CD14-positive monocyte (primary cell): ENCODE measurements at regions not wholly inside any gene's neighbourhood (a gene's known extent, or its start where the extent isn't known, plus 50 kb on each side); places are given as distances from the start of the nearest gene placed in this dataset.

Experiments
- DNase-seq, 3 donors: peaks; one replicate each; pipeline ENCODE4 v3.0.0-alpha.2; 2011 to 2022
- H2AFZ ChIP-seq: 2 replicates; pipeline ENCODE4 v1.6.0; 2012; ENCODE audit warnings: mild to moderate bottlenecking, low read depth, low read length, inconsistent platforms; ENCODE audit not compliant: insufficient read depth, poor library complexity, severe bottlenecking
- H3K27ac ChIP-seq, 2 donors: 1 replicate in 1 of 2; 2 replicates in 1 of 2; pipeline ENCODE4 v1.5.1; 2012 to 2013; ENCODE audit warnings: low read length in 2 of 2, control low read depth in 1 of 2, inconsistent platforms in 1 of 2, low read depth in 1 of 2, mild to moderate bottlenecking in 1 of 2
- H3K27me3 ChIP-seq, 2 donors: one replicate each; pipeline versions ENCODE4 v1.6.0 to v1.6.1; 2011 to 2013; ENCODE audit warnings: low read length in 2 of 2; ENCODE audit not compliant: control insufficient read depth in 2 of 2, insufficient read depth in 2 of 2
- H3K36me3 ChIP-seq, 2 donors: replicated peaks in 1 of 2; 1 replicate in 1 of 2; 2 replicates in 1 of 2; pipeline versions ENCODE4 v1.5.1 to v1.6.1; 2012 to 2013; ENCODE audit warnings: low read length in 2 of 2, control low read depth in 1 of 2, inconsistent platforms in 1 of 2, mild to moderate bottlenecking in 1 of 2; ENCODE audit not compliant: insufficient read depth in 2 of 2, control insufficient read depth in 1 of 2
- H3K4me1 ChIP-seq, 2 donors: 1 replicate in 1 of 2; 2 replicates in 1 of 2; pipeline versions ENCODE4 v1.5.1 to v1.6.1; 2012 to 2013; ENCODE audit warnings: low read length in 2 of 2, control low read depth in 1 of 2, inconsistent platforms in 1 of 2, mild to moderate bottlenecking in 1 of 2, moderate library complexity in 1 of 2; ENCODE audit not compliant: insufficient read depth in 2 of 2, control insufficient read depth in 1 of 2
- H3K4me2 ChIP-seq: replicated peaks from 2 replicates; pipeline ENCODE3; 2012; ENCODE audit warnings: low read length, moderate library complexity, mild to moderate bottlenecking; ENCODE audit not compliant: poor library complexity, severe bottlenecking; ENCODE audit errors: extremely low read depth
- H3K4me3 ChIP-seq, 3 experiments: fragments of 200-600 bp in 1 of 3; sonication (generic) in 1 of 3; replicated peaks in 1 of 3; 1 replicate in 2 of 3; 2 replicates in 1 of 3; pipeline ENCODE4 v1.5.1; 2011 to 2013; ENCODE audit warnings: low read length in 3 of 3, mild to moderate bottlenecking in 3 of 3, control low read depth in 2 of 3, low read depth in 2 of 3, inconsistent platforms in 1 of 3, moderate library complexity in 1 of 3
- H3K79me2 ChIP-seq: 2 replicates; pipeline ENCODE4 v1.6.0; 2012; ENCODE audit warnings: mild to moderate bottlenecking, control low read depth, inconsistent platforms, low read length, moderate library complexity; ENCODE audit not compliant: insufficient read depth
- H3K9ac ChIP-seq: 2 replicates; pipeline ENCODE4 v1.6.0; 2017; ENCODE audit warnings: low read length, mild to moderate bottlenecking; ENCODE audit not compliant: insufficient read depth, poor library complexity, severe bottlenecking
- H3K9me3 ChIP-seq, 2 donors: replicated peaks in 1 of 2; 1 replicate in 1 of 2; 2 replicates in 1 of 2; pipeline versions ENCODE4 v1.5.1 to v1.6.1; 2012 to 2013; ENCODE audit warnings: low read length in 2 of 2, control low read depth in 1 of 2; ENCODE audit not compliant: control insufficient read depth in 1 of 2, insufficient read depth in 1 of 2
- H4K20me1 ChIP-seq: 2 replicates; pipeline ENCODE4 v1.6.0; 2012; ENCODE audit warnings: mild to moderate bottlenecking, low read length, control low read depth, moderate library complexity; ENCODE audit not compliant: insufficient read depth
- H3K27ac Mint-ChIP-seq, 7 donors: one replicate each; pipeline ENCODE4 v1.8.0; 2020; ENCODE audit warnings: mild to moderate bottlenecking in 7 of 7, mixed read lengths in 7 of 7, moderate library complexity in 6 of 7, inconsistent platforms in 2 of 7
- H3K27me3 Mint-ChIP-seq, 3 donors: one replicate each; pipeline ENCODE4 v1.8.0; 2021 to 2022; ENCODE audit warnings: low read depth in 3 of 3, mild to moderate bottlenecking in 3 of 3, mixed read lengths in 3 of 3, moderate library complexity in 3 of 3, inconsistent platforms in 1 of 3
- H3K36me3 Mint-ChIP-seq, 2 donors: one replicate each; pipeline ENCODE4 v1.8.0; 2020; ENCODE audit warnings: mixed read lengths in 2 of 2, inconsistent platforms in 1 of 2, mild to moderate bottlenecking in 1 of 2
- H3K4me1 Mint-ChIP-seq: one replicate; pipeline ENCODE4 v1.8.0; 2020; ENCODE audit warnings: mild to moderate bottlenecking, mixed read lengths
- H3K4me3 Mint-ChIP-seq, 2 donors: one replicate each; pipeline ENCODE4 v1.8.0; 2020; ENCODE audit warnings: mild to moderate bottlenecking in 2 of 2, mixed read lengths in 2 of 2, moderate library complexity in 1 of 2
- H3K9me3 Mint-ChIP-seq, 7 donors: one replicate each; pipeline ENCODE4 v1.8.0; 2020 to 2022; ENCODE audit warnings: mixed read lengths in 7 of 7, mild to moderate bottlenecking in 6 of 7, moderate library complexity in 6 of 7, inconsistent platforms in 2 of 7
- WGBS: methylation state at CpG from one replicate; pipeline ENCODE4 v1.1.5; 2013; ENCODE audit warnings: missing lambda C conversion rate; ENCODE audit not compliant: insufficient coverage; 5-methylcytosine and 5-hydroxymethylcytosine counted together
- intact Hi-C, 2 donors: fragments of 100-400 bp; cut with micrococcal nuclease; formaldehyde crosslinking; loops; one replicate each; pipeline versions ENCODE4 v1.15.0 to v1.15.1; 2023
- TF ChIP-seq, protein P1 (sequence below): fragments of 200-600 bp; IDR thresholded peaks from one replicate; pipeline ENCODE4 v1.8.0; 2022; ENCODE audit warnings: antibody characterized with exemption, mild to moderate bottlenecking

GRCh38 chr16:48912360-48912759 lies 302.4 kb upstream of the N4BP1 start:
- H4K20me1 ChIP-seq: no peaks in the 10 kb centered on the region
- Mint-ChIP-seq H3K4me3 (no peak overlapping the region), H3K4me1 (no peaks in the 10 kb centered on the region), H3K27ac (no peak overlapping the region), H3K9me3 (peaks cover 0 to 3% (median 0%) of the 10 kb centered on the region in 7 donors), H3K36me3 (no peaks in the 10 kb centered on the region), H3K27me3 (peaks cover 0 to 6% (median 2%) of the 10 kb centered on the region in 3 donors)
- H3K9ac ChIP-seq: no peak overlapping the region
- intact Hi-C loops: no loop called here
- no peaks in the 10 kb centered on the region for H3K79me2 ChIP-seq
- TF ChIP-seq, protein P1, sequence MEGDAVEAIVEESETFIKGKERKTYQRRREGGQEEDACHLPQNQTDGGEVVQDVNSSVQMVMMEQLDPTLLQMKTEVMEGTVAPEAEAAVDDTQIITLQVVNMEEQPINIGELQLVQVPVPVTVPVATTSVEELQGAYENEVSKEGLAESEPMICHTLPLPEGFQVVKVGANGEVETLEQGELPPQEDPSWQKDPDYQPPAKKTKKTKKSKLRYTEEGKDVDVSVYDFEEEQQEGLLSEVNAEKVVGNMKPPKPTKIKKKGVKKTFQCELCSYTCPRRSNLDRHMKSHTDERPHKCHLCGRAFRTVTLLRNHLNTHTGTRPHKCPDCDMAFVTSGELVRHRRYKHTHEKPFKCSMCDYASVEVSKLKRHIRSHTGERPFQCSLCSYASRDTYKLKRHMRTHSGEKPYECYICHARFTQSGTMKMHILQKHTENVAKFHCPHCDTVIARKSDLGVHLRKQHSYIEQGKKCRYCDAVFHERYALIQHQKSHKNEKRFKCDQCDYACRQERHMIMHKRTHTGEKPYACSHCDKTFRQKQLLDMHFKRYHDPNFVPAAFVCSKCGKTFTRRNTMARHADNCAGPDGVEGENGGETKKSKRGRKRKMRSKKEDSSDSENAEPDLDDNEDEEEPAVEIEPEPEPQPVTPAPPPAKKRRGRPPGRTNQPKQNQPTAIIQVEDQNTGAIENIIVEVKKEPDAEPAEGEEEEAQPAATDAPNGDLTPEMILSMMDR: no peak
- H2AFZ ChIP-seq: no peak overlapping the region
- no peak for DNase-seq
- no peak overlapping the region for H3K4me3 ChIP-seq
- no peak overlapping the region for H3K4me2 ChIP-seq
- no peaks in the 10 kb centered on the region for H3K9me3 ChIP-seq
- H3K27me3 ChIP-seq: no peaks in the 10 kb centered on the region
- WGBS: no CpG with 5 or more reads among the region's 3 CpGs
- H3K27ac ChIP-seq: no peak overlapping the region
- no peaks in the 10 kb centered on the region for H3K36me3 ChIP-seq
- no peaks in the 10 kb centered on the region for H3K4me1 ChIP-seq

DNA sequence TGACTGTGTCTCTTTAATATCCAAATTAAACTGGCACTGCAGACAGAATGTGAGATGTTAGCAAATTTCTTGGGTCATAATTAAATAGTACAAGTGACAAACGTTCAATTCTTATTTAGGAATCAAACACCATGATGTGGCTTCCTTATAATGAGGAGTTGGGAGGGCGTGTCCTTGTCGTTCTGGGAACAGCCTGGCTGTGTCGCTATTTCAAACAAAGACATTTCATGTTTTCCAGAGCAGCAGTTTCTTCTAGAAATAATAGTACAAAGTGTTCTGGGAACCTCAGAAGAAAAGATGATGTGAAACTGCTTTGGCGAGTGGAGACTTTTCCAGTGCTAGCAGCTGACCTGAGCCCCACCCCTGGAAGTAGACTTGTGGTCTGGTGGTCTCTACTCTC lies 301.7 kb upstream of the N4BP1 start:
- Mint-ChIP-seq H3K27me3 (peaks cover 1 to 6% (median 2%) of the 10 kb centered on the region in 3 donors), H3K27ac (no peak overlapping the region), H3K4me1 (no peaks in the 10 kb centered on the region), H3K4me3 (no peak overlapping the region), H3K36me3 (no peaks in the 10 kb centered on the region), H3K9me3 (peaks cover 0 to 3% (median 0%) of the 10 kb centered on the region in 7 donors)
- Histone ChIP-seq H3K4me2 (no peak overlapping the region), H3K9ac (no peak overlapping the region), H3K79me2 (no peaks in the 10 kb centered on the region), H3K27me3 (no peaks in the 10 kb centered on the region), H3K4me1 (no peaks in the 10 kb centered on the region), H3K27ac (no peak overlapping the region), H3K9me3 (no peaks in the 10 kb centered on the region), H4K20me1 (no peaks in the 10 kb centered on the region), H2AFZ (no peak overlapping the region), H3K4me3 (no peak overlapping the region), H3K36me3 (no peaks in the 10 kb centered on the region)
- WGBS: 50% methylated on average over 1 of the region's 5 CpGs
- TF ChIP-seq, protein P1: no peak
- DNase-seq: no peak
- intact Hi-C loops: no loop called here
